ENCODE measurements at regions not wholly inside any gene's neighbourhood (a gene's known extent, or its start where the extent isn't known, plus 50 kb on each side); places are given as distances from the start of the nearest gene placed in this dataset.

- no peak for DNase-seq (ENCODE audit: low read depth, low spot score)
Observed at GRCh38 chr6:145468534-145468933, 266.8 kb downstream of the EPM2A start.

- DNase-seq (ENCODE audit: low read depth, low spot score), result no peak
Observed at GRCh38 chr6:145469021-145469420, 266.3 kb downstream of the EPM2A start.

GRCh38 chr6:145475794-145476396, 259.4 kb downstream of the EPM2A start:
- no peak for DNase-seq (ENCODE audit: low read depth, low spot score)

DNA sequence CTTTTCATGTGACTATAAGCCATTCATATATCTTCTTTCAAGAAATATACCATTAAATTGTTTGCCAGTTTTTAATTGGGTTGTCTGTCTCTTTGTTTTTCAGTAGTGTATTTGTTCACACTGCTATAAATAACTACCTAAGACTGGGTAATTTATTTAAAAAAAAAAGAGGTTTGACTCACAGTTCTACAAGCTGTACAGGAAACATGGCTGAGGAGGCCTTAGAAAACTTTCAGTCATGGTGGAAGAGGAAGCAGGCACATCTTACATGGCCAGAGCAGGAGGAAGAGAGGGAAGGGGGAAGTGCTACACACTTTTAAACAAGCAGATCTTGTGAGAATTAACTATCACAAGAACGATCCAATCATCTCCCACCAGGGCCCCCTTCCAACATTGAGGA, 255.3 kb downstream of the EPM2A start:
- no peak for DNase-seq (ENCODE audit: low read depth, low spot score)

- peak; percentile 50 for DNase-seq (ENCODE audit: low read depth, low spot score)
Observed at GRCh38 chr6:145483191-145483996, 251.9 kb downstream of the EPM2A start.

DNA sequence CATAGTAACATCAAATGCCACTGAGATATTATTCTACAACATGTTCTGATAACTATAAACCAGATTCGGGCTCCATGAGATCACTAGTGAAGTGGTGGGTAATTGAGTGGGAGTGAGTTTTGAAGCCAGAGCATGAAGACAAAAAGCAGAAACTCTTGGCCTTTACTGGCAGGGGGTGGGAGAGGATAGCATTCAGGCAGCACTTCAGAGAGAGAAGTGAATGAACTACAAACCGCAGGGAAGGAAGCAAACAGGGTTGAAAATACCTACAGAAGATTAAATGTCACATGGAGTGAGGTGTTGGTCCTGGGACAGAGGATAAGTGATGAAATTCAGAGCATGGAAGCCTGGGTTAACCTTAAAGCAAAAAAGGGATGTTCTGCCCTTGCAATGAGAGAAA, 250.0 kb downstream of the EPM2A start:
- no peak for DNase-seq (ENCODE audit: low read depth, low spot score)

DNA sequence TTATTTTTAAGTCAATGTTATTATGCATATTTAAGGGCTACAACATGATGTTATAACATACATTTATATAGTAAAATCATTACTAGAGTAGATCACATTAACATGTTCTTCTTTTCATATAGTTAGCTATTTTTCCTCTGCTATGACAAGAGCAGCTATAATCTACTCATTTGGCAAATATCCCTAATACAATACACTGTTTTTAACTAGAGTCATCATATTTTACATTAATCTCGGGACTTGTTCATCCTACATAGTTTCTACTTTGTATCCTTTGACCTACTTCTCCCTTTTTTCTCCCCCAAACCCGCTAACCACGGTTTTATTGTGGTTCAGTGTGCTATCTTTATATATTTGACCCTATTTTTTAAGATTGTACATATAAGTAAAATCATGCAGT, 249.0 kb downstream of the EPM2A start:
- DNase-seq (ENCODE audit: low read depth, low spot score), result no peak

DNA sequence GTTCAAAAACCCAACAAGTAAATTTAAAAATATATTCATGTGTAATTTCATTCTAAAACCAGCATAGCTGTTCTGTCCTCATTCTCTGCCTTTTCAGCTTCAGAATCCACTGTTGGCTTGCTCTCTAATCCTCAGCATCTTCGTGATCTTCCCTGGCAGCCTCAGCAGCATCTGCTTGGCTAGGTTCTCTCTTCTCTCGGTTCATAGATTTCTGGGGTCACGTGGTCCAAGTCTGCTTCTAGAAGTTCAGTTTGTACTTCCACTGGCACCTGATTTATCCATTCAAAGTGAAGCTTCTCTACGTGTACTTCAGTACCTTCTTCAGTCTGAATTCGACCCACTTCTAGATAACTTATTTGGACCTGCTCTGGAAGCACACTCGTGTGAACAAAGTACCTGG, 245.7 kb downstream of the EPM2A start:
- DNase-seq (ENCODE audit: low read depth, low spot score), result no peak

GRCh38 chr6:145490068-145490467, 245.3 kb downstream of the EPM2A start:
- DNase-seq (ENCODE audit: low read depth, low spot score), result no peak

- no peak for DNase-seq (ENCODE audit: low read depth, low spot score)
Observed at GRCh38 chr6:145491126-145491525, 244.2 kb downstream of the EPM2A start.

- DNase-seq (ENCODE audit: low read depth, low spot score), result peak; percentile 75
Observed at GRCh38 chr6:145497006-145497405, 238.3 kb downstream of the EPM2A start.

DNA sequence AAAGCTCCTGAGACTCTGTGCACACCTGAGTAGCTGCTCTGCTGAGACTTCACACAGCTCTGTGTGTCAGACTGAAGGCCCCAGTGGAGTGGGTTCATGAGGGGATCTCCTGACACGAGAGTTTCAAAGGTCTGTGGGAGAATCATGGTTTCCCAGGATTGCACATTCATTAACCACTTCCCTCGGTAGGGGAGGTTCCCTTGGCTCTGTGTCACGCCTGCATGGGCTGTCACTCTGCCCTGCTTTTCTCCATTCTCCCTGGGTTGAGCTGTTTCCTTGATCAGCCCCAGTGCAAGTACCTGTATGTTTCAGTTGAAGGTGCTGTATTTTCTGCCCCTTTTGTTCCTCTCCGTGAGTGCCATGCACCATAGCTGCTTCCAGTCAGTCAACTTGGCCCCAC, 236.9 kb downstream of the EPM2A start:
- DNase-seq (ENCODE audit: low read depth, low spot score), result peak; percentile 22

DNA sequence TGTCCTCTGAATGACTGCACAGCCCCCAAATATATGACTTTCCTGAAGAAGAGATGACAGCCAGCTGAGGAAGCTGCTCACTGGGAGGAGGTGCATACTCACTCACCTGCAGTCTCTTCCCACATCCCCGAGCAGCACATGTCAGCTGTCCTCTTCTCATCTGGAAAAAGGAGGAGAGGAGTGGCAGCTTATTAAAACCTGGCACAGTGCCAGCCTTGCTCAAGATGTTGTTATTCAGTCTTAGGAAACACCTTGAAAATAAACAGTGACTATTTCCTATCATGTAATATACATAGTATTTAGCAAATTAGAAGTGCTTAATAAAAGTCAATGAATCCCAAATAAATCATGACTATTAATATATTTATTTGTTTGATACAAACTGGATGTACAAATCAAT, 232.9 kb downstream of the EPM2A start:
- DNase-seq (ENCODE audit: low read depth, low spot score), result peak; percentile 12

DNA sequence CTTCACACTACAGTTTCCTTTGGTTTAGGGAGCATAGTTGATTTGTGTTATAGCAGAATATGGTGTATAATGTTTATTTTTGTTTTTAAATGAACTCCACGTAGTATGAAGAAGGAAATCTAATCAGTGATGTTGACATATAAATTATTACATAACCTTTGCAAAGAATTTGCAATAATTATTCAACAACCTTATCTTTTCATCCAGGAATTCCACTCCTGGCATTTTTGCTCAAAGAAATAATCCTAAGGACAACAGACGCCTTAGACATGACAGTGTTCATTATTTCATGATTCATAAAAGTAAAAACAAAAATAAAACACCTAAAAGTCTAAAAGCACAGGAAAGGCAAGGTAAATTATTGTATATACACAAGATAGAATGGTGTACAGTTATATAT, 229.2 kb downstream of the EPM2A start:
- DNase-seq (ENCODE audit: low read depth, low spot score), result no peak

DNA sequence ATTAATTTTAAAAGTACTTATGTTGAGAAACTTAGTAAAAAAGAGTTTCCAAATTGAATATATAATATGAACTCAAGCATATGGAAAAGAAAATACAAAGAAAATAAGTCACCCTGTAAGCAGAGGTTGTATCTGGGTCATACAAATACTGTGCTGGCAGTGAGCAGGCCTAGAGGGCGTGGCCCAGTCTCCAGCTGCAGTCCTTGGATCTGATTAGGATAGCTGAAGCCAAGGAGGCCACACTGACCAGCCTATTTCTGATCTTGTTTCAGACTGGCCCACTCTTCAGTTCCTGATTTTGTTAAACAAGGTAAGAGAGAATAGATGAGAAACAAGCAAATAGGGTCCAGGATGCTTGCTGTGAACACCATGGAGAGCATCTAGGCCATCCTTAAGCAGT, 228.8 kb downstream of the EPM2A start:
- DNase-seq (ENCODE audit: low read depth, low spot score), result no peak

GRCh38 chr6:145507239-145507638, 228.1 kb downstream of the EPM2A start:
- no peak for DNase-seq (ENCODE audit: low read depth, low spot score)

DNA sequence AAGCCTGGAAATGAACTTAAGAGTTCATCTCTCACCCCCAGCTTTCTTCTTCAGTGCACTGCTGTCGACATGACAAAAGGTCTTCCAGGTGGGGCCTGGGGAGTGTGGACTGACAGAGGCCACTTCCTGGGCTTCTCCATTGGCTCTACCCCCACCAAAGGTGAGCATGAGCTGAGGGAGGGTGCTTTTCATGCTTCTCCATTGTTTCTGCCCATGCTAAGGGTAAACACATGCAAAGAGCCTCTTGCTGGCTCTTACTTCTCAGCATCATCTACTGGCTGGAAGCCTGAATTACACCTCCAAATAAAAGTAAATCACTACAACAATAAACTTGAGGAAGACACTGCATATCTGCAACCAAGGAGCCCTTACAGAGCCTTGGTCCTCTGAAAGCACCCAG, 227.2 kb downstream of the EPM2A start:
- DNase-seq (ENCODE audit: low read depth, low spot score), result no peak

DNA sequence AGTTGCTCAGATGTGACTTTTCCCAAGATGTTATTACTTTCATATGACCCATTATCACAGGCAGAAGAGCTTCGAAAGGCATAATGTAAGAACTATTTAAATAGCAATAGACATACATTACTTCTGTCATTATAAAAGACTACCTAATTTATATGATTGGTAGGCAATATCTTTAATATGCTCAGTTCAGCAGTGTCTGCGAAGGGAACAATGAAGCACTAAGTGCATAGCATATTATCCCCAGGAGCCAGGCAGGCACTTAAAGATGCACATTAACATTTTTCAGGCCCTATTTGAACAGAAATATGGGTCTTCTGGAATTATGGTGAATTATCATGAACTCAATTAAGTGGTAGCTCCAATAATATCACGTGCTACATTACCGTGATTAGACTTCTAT, 217.8 kb downstream of the EPM2A start:
- DNase-seq (ENCODE audit: low read depth, low spot score), result no peak

DNA sequence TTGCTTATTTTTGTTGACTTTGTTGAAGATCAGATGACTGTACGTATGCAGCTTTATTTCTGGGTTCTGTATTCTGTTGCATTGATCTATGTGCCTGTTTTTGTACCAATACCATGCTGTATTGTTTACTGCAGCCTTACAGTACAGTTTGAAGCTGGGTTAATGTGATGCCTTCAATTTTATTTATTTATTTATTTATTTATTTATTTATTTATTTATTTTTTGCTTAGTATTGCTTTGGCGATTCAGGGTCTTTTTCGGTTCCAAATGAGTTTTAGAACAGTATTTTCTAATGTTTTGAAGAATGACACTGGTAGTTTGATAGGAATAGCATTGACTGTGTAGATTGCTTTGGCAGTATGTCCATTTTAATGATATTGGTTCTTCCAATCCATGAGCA, 210.3 kb downstream of the EPM2A start:
- no peak for DNase-seq (ENCODE audit: low read depth, low spot score)

DNA sequence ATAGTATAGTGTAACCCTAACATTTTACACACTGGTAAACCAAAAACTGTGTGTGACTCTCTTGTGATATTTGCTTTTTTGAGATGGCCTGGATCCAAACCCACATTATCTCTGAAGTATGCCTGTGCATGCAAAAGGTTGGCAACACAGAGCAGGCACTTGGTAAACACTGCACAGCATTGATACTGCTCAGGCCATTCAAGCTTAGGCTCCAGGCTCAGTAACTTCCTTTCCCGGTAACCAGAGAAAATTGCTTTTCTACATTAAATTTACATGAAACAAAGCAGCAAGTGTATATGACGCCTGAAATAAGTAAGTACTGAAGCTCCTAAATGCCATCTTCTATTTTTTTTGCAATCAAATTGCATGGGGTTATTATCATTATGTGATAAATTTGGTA, 205.7 kb downstream of the EPM2A start:
- no peak for DNase-seq (ENCODE audit: low read depth, low spot score)

DNA sequence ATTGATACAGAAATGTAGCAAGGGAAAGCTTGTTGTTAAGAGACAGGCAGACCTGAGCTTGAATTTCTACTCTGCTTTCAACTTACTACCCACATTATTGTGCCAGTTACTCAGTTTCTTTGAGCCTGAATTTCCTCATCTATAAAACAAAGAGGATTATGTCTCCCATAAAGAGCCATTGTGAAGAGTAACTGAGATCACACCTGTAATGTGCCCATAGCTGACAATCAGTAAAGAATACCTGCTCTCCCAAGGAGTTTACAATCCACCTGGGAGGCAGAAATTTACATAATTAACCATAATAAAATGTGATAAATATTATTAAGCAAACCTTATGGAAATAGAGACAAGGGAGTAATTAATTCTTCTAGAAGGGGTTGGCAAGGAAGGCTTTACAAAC, 204.9 kb downstream of the EPM2A start:
- DNase-seq (ENCODE audit: low read depth, low spot score), result no peak

DNA sequence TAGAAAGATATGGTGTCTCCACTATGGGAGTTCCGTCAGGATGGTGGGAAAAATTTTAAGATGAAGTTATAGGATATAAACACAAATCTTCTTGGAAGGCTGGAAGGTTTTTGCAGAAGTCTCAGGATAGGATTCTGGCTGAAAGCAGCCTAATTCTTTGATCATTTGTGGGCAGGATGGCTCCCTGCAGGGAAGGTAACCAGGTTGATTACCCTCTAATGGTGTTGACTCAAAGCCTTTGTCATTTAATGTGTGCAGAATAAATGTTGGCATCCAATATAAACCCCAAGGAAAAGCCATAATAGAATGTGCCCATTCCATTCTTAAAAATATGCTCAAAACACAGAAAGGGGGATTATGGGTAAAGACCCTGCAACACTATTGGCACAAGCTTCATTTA, 204.3 kb downstream of the EPM2A start:
- DNase-seq (ENCODE audit: low read depth, low spot score), result no peak

DNA sequence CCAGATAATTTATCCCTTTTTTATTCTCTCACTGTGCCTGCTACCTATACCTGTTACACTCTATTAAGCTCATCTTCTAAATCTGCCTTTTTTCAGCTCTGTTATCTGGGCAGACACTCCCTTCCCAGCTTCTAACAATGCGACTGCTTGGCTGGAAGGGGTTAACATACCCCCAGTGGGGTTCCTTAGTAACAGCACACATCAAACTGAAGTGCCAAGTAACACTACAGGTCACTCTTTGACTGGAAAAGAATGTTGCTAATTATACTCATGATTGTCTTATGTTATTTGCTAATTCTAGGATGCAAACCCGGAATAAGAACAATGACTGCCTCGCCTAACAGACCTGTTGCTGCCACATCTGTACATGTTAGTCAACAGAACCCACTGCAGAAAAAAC, 203.5 kb downstream of the EPM2A start:
- DNase-seq (ENCODE audit: low read depth, low spot score), result no peak

- no peak for DNase-seq (ENCODE audit: low read depth, low spot score)
Observed at GRCh38 chr6:145532361-145532760, 203.0 kb downstream of the EPM2A start.

Data from astrocyte of the hippocampus (primary cell).